Fibroblast of lung (primary cell): ENCODE measurements at regions not wholly inside any gene's neighbourhood (a gene's known extent, or its start where the extent isn't known, plus 50 kb on each side); places are given as distances from the start of the nearest gene placed in this dataset.
A peak's percentile ranks its signal among the peaks of the same experiment; 100 is the strongest.

Source experiments
- DNase-seq, 2 donors: peaks; one replicate each; pipeline versions ENCODE4 v3.0.0 to v3.0.0-alpha.2; 2010; ENCODE audit warnings: low read depth in 2 of 2
- H2AFZ ChIP-seq: 2 replicates; pipeline ENCODE4 v1.5.1; 2012; ENCODE audit warnings: low read length, control low read depth, inconsistent platforms
- H3K27ac ChIP-seq: 2 replicates; pipeline ENCODE4 v1.5.1; 2011; ENCODE audit warnings: low read length, control low read depth; ENCODE audit not compliant: insufficient read depth
- H3K27me3 ChIP-seq: 2 replicates; pipeline ENCODE4 v1.5.1; 2011; ENCODE audit warnings: mild to moderate bottlenecking, low read length; ENCODE audit not compliant: control insufficient read depth, insufficient read depth
- H3K36me3 ChIP-seq: 2 replicates; pipeline ENCODE4 v1.5.1; 2011; ENCODE audit warnings: low read length; ENCODE audit not compliant: control insufficient read depth, insufficient read depth
- H3K4me1 ChIP-seq: 2 replicates; pipeline ENCODE4 v1.5.1; 2011; ENCODE audit warnings: low read length; ENCODE audit not compliant: control insufficient read depth, insufficient read depth; ENCODE audit errors: extremely low read depth
- H3K4me2 ChIP-seq: 2 replicates; pipeline ENCODE4 v1.5.1; 2011; ENCODE audit warnings: low read length, control low read depth; ENCODE audit not compliant: insufficient read depth; ENCODE audit errors: extremely low read depth
- H3K4me3 ChIP-seq, 4 experiments: fragments of 200-600 bp in 1 of 4; sonication (generic) in 1 of 4; replicated peaks in 1 of 4; 2 replicates each; pipeline ENCODE4 v1.5.1; 2011 to 2016; ENCODE audit warnings: low read length in 4 of 4, low read depth in 3 of 4, mild to moderate bottlenecking in 3 of 4, control low read depth in 2 of 4, inconsistent platforms in 1 of 4, mixed read lengths in 1 of 4; ENCODE audit not compliant: insufficient read depth in 1 of 4; ENCODE audit errors: control extremely low read depth in 1 of 4
- H3K79me2 ChIP-seq: 2 replicates; pipeline ENCODE4 v1.5.1; 2012; ENCODE audit warnings: mild to moderate bottlenecking, low read length, inconsistent platforms; ENCODE audit not compliant: control insufficient read depth, insufficient read depth
- H3K9ac ChIP-seq: 2 replicates; pipeline ENCODE4 v1.5.1; 2011; ENCODE audit warnings: mild to moderate bottlenecking, low read length, control low read depth; ENCODE audit not compliant: insufficient read depth
- H3K9me3 ChIP-seq: 2 replicates; pipeline ENCODE4 v1.5.1; 2012; ENCODE audit warnings: low read depth, low read length; ENCODE audit not compliant: control insufficient read depth, insufficient read depth
- H4K20me1 ChIP-seq: 2 replicates; pipeline ENCODE4 v1.5.1; 2011; ENCODE audit warnings: low read length; ENCODE audit not compliant: control insufficient read depth, insufficient read depth; ENCODE audit errors: extremely low read depth
- CTCF ChIP-seq, 2 donors: IDR thresholded peaks in 1 of 2; conservative IDR thresholded peaks in 1 of 2; 1 replicate in 1 of 2; 2 replicates in 1 of 2; pipeline ENCODE4 v1.5.1; 2011 to 2012; ENCODE audit warnings: low read length in 2 of 2, control low read depth in 1 of 2, inconsistent platforms in 1 of 2, low read depth in 1 of 2, mild to moderate bottlenecking in 1 of 2
- EZH2 ChIP-seq: IDR thresholded peaks from 2 replicates; pipeline ENCODE4 v1.5.1; 2012; ENCODE audit warnings: low read length, control low read depth, mild to moderate bottlenecking; ENCODE audit errors: missing control alignments

- H3K27ac ChIP-seq, result no peak overlapping the region
- H3K79me2 ChIP-seq, result no peaks in the 10 kb centered on the region
- H3K36me3 ChIP-seq, result no peaks in the 10 kb centered on the region
These were observed 379.9 kb upstream of the RASGRP1 start for GRCh38 chr15:38944536-38944935.

GRCh38 chr15:38945551-38946298 is 381.1 kb upstream of the RASGRP1 start:
- H3K9me3 ChIP-seq, result no peaks in the 10 kb centered on the region
- no peaks in the 10 kb centered on the region for H3K79me2 ChIP-seq
- no peak overlapping the region for H3K4me3 ChIP-seq
- no peak overlapping the region for H3K27ac ChIP-seq
- no peaks in the 10 kb centered on the region for H4K20me1 ChIP-seq
- no peak for TF ChIP-seq EZH2
- TF ChIP-seq CTCF (conservative IDR thresholded peaks at IDR 0.05 in 1 of 2, IDR thresholded peaks at IDR 0.05 in 1 of 2; ENCODE audit: low read depth in 1 of 2, low read length in 2 of 2), result no peak
- DNase-seq, result no peak
- H3K9ac ChIP-seq, result no peak overlapping the region
- H3K27me3 ChIP-seq, result no peaks in the 10 kb centered on the region
- H3K36me3 ChIP-seq, result no peaks in the 10 kb centered on the region
- H2AFZ ChIP-seq, result no peak overlapping the region
- H3K4me2 ChIP-seq, result no peak overlapping the region
- H3K4me1 ChIP-seq, result no peaks in the 10 kb centered on the region

More at GRCh38 chr15:38944536-38944935, 379.9 kb upstream of the RASGRP1 start:
- no peaks in the 10 kb centered on the region for H3K9me3 ChIP-seq
- H2AFZ ChIP-seq, result no peak overlapping the region
- H3K9ac ChIP-seq, result no peak overlapping the region
- DNase-seq, result no peak
- no peaks in the 10 kb centered on the region for H3K4me1 ChIP-seq
- H3K4me3 ChIP-seq, result no peak overlapping the region
- no peaks in the 10 kb centered on the region for H3K27me3 ChIP-seq
- TF ChIP-seq EZH2, result no peak
- TF ChIP-seq CTCF (conservative IDR thresholded peaks at IDR 0.05 in 1 of 2, IDR thresholded peaks at IDR 0.05 in 1 of 2; ENCODE audit: low read depth in 1 of 2, low read length in 2 of 2), result no peak
- no peak overlapping the region for H3K4me2 ChIP-seq
- no peaks in the 10 kb centered on the region for H4K20me1 ChIP-seq

- Histone ChIP-seq H3K27ac (no peak overlapping the region), H2AFZ (no peak overlapping the region), H3K4me1 (no peaks in the 10 kb centered on the region), H3K9me3 (no peaks in the 10 kb centered on the region), H3K9ac (no peak overlapping the region), H3K79me2 (no peaks in the 10 kb centered on the region), H3K4me3 (no peak overlapping the region), H4K20me1 (no peaks in the 10 kb centered on the region), H3K4me2 (no peak overlapping the region), H3K36me3 (no peaks in the 10 kb centered on the region), H3K27me3 (no peaks in the 10 kb centered on the region)
- DNase-seq, result peak in 1 of 2 donors; percentile 20
- TF ChIP-seq EZH2, result no peak
- no peak for TF ChIP-seq CTCF (conservative IDR thresholded peaks at IDR 0.05 in 1 of 2, IDR thresholded peaks at IDR 0.05 in 1 of 2; ENCODE audit: low read depth in 1 of 2, low read length in 2 of 2)
These were observed 389.5 kb upstream of the RASGRP1 start for GRCh38 chr15:38954090-38954489.
